Neural cell (in vitro differentiated cells): ENCODE measurements at regions not wholly inside any gene's neighbourhood (a gene's known extent, or its start where the extent isn't known, plus 50 kb on each side); places are given as distances from the start of the nearest gene placed in this dataset.

Source experiments
- EP300 ChIP-seq: fragments of 450-650 bp; conservative IDR thresholded peaks from 2 replicates; pipeline ENCODE4 v1.6.1; 2014; ENCODE audit warnings: antibody characterized with exemption, mild to moderate bottlenecking, moderate library complexity; ENCODE audit not compliant: poor library complexity, severe bottlenecking
- POLR2AphosphoS5 ChIP-seq: IDR thresholded peaks from 2 replicates; pipeline ENCODE4 v1.6.1; 2012
- RAD21 ChIP-seq: fragments of 450-650 bp; conservative IDR thresholded peaks from 2 replicates; pipeline ENCODE4 v1.6.1; 2014; ENCODE audit warnings: antibody characterized with exemption, mild to moderate bottlenecking, moderate library complexity
- TF ChIP-seq, protein P1 (sequence below): fragments of 450-650 bp; IDR thresholded peaks from 2 replicates; pipeline ENCODE4 v1.5.1; 2014; ENCODE audit warnings: antibody characterized with exemption, mild to moderate bottlenecking, moderate library complexity; ENCODE audit not compliant: poor library complexity, severe bottlenecking

DNA sequence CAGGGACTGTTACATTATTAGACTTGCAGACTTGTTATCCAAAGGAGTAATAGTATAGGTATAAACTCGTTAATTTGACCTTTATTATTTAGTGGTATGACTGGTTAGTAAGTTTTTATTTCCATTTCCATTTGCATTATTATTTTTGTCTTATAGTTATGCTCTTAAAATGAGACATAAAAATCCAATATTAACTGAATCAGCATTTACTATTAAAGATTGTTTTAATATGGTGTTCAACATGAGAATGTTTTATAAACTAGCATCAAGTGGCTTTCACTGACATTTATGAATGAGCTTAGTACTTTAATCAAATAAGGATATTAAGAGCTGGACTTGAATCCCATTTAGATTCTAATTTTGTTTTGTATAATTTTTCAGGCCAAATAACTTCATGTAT lies 228.1 kb upstream of the HAND2 start:
- TF ChIP-seq, protein P1, sequence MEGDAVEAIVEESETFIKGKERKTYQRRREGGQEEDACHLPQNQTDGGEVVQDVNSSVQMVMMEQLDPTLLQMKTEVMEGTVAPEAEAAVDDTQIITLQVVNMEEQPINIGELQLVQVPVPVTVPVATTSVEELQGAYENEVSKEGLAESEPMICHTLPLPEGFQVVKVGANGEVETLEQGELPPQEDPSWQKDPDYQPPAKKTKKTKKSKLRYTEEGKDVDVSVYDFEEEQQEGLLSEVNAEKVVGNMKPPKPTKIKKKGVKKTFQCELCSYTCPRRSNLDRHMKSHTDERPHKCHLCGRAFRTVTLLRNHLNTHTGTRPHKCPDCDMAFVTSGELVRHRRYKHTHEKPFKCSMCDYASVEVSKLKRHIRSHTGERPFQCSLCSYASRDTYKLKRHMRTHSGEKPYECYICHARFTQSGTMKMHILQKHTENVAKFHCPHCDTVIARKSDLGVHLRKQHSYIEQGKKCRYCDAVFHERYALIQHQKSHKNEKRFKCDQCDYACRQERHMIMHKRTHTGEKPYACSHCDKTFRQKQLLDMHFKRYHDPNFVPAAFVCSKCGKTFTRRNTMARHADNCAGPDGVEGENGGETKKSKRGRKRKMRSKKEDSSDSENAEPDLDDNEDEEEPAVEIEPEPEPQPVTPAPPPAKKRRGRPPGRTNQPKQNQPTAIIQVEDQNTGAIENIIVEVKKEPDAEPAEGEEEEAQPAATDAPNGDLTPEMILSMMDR, result no peak
- TF ChIP-seq RAD21 (no peak), EP300 (no peak), POLR2AphosphoS5 (no peak)
